GM19023 (cell line): ENCODE measurements at regions not wholly inside any gene's neighbourhood (a gene's known extent, or its start where the extent isn't known, plus 50 kb on each side); places are given as distances from the start of the nearest gene placed in this dataset.

ENCODE experiments used
- ATAC-seq: cut with Tn5 transposase; IDR thresholded peaks from one replicate; pipeline ENCODE4 v1.9.1; 2021; ENCODE audit warnings: mild to moderate bottlenecking, moderate library complexity; ENCODE audit not compliant: unreplicated experiment

DNA sequence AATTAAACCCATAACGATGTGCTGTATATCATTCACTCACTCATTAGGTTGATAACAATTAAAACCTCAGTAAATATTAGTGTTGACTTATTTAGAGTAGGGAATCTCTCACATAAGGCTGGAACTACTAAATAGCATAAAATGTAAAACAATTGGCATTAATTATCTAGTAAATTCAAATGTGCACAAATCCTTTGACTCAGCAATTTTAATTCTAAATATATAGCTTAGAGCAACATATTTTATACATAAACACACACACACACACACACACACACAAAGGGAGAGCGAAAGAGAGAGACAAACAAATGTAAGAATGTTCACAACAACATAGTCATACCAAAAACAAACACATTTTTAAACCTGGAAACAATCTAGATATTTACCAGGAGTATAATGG is 443.1 kb upstream of the KCNH7 start:
- ATAC-seq: no peak

GRCh38 chr2:163269374-163270021 is 430.9 kb upstream of the KCNH7 start:
- no peak for ATAC-seq

DNA sequence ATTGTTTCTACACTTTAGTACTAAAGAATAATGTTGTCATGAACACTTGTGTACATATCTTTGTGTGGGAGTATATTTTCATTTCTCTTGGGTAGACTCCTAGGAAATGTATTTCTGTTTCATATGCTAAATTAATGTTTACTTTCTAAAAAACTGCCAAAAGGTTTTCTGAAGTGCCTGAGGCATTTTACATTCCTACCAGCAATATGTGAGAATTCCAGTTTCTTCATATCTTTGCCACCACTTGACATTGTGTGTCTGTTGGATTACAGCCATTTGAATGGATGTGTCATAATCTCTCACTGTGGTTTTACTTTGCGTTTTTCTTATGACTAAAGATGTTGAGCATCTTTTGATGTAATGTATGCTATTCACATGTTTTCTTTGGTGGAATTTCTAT is 428.2 kb upstream of the KCNH7 start:
- no peak for ATAC-seq

GRCh38 chr2:163265562-163265961 is 427.0 kb upstream of the KCNH7 start:
- no peak for ATAC-seq

DNA sequence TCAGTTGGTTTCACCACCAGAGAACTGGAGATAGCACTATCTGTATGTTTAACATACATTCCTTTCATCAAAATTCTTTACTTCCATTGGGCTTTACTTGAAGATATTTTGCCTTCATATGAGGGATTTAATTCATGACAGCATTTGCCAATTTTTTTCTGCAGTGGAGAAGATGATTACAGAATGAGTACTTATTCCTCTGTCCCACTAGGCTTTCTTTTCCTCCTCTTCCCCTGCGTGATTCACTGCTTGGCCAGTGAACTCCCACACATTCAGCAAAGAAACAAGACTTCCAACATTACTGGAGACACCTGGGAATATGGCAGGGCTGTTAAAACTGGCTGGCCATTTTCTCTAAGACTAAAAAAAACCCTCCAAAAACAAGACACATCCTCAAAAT is 425.8 kb upstream of the KCNH7 start:
- no peak for ATAC-seq

- ATAC-seq: no peak
These were observed 420.9 kb upstream of the KCNH7 start for GRCh38 chr2:163259489-163259888.

DNA sequence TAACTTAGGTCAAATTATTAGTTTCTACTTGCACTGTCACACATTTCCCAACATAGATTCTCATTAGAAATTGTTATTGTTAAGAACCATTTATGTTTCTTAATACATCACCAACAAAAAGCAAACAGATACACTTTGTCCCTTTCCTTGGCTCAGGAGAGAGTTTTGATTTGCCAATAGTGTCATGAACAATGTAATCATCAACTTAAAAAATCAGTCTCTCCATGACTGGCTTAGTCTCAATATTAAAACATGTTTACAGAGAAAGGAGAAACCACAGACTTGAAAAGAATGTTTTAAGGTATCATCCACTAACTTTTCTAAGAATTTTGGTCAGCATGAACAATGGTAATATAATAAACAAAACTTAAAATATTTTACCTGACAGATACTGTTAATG is 416.5 kb upstream of the KCNH7 start:
- no peak for ATAC-seq

DNA sequence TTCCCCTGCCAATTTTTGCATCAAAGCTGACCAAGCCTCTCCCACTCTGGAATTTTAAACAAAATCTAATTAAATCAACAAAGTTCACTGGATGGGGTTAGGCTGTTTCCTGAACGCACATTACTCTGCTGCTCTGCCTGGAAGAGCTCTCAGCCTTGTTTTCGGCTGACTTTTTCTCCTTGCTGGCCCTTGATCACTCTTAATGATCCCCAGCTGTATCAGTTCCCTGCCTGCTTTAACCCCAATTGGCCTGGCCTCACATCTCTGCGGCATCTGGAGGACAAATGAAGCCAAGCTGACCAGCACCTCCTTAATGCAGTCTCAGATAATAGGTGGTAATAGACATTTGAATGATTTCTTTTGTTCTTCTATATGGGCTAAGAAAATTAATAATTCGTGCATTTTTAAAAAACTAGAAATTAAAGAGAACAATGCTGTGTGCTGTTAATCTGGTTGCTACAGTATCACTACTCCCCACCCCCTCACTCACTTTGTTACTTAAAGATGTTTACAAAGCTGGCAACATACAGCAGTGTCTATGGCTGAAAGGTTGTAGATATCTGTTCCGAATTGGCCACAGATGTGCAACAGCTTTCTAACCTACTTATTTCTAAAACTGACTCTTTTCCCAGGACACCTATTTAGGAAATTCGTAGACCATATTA is 415.2 kb upstream of the KCNH7 start:
- ATAC-seq: no peak

DNA sequence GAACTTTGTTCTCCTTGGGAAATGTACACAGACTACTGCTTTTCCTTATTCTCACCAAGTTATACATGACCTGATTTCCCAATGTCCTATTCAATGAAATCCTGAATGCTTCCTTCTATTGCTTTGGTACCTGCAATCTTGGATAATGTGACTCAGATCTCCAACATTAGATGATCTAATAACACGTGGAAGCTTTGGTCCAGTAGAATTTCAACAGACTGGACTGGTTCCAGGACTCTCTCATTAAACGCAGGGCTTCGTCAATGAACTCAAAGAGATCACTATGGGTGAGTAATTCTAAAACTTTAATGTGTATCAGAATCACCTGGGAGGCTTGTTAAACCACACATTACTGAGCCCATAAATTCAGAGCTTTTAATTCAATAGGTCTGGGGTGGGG is 413.6 kb upstream of the KCNH7 start:
- no peak for ATAC-seq

- ATAC-seq: no peak
These were observed 410.0 kb upstream of the KCNH7 start for GRCh38 chr2:163248376-163249253.

GRCh38 chr2:163247847-163248220 is 409.3 kb upstream of the KCNH7 start:
- no peak for ATAC-seq

GRCh38 chr2:163247156-163247846 is 408.7 kb upstream of the KCNH7 start:
- no peak for ATAC-seq

DNA sequence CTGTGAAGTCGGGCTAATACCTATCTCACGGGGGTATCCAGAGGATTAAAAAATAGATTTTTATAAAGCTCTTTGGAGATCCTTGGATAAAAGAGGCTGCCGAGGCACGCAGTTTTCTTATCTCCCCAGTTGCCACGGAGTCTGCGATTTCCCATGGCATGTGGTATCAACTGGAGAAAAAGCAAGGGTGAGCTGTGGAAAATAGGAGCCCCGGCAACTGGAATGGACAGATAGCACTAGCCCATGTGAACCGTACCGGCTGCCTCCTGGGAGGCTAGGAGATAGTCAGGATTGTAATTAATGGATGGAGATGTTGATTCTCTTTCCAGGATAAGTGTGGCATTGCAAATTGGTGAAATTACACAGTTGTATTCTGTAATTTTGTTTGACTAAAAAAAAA is 407.6 kb upstream of the KCNH7 start:
- no peak for ATAC-seq

GRCh38 chr2:163236553-163236952 is 398.0 kb upstream of the KCNH7 start:
- ATAC-seq: no peak

DNA sequence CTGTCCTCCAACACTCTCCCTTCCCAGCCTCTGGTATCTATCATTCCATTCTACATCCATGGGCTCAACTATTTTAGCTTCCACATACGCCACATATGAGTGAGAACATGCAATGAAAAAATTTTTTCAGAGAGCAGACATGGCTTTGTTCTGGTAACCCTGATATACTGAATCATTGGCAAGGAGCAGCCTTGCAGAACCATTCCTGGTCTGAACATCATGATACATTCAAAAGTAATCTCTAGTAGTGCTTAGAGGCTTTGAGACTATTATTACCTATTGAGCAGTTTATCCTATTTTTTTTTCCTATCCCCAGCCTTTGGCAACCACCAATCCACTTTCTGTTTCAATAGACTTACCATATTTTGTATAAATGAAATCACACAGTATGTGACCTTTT is 393.1 kb upstream of the KCNH7 start:
- no peak for ATAC-seq

DNA sequence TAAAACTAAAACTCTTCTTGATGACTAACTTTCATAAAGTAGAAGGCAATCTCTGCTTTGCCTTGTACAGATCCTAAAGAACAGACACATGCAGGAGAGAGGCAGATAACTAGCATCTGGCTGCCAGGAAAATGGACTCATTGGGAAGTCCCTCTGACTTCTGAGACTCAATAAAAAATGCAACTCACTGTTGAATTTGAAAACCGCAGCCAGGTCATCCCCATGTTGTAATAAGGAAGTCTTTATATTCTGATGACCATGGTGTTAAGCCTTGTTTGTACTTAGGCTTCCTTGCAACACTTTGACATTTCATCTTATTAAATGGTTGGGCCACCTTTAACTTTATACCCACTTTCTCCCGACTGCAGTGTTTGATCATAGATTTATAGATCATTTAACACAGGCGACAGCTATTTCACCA is 375.1 kb upstream of the KCNH7 start:
- no peak for ATAC-seq

GRCh38 chr2:163210430-163210918 is 371.9 kb upstream of the KCNH7 start:
- no peak for ATAC-seq

DNA sequence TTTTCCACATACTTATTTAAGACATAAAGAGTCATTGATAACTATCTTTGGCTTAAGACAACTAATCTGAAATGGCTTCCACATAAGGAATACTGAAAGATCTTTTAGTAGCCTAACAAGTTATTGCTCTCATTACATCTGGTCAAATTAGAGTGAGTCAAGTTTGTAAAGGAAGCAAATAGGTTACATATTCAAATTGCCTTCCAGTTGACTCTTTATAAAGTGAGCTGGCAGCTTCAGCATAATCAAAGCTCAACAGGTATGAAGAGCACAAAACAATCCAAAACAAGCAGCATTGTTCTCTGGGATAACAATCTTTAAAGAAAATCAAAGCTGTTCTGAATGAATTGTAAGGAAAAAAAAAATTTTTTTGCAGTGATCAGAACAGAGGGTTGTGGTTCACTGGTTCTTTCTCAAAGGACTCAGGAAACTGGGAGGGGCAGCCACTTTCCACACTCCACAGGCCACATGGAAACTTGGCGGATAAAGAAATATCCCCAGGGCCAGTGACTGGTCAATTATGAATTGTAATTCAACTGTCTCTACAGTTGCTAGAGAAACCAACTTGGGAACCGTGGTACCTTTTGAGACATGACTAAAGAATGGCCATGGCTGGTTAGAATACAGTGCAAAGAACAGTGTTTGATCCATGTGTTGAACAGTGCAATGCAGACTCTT is 369.3 kb upstream of the KCNH7 start:
- no peak for ATAC-seq

DNA sequence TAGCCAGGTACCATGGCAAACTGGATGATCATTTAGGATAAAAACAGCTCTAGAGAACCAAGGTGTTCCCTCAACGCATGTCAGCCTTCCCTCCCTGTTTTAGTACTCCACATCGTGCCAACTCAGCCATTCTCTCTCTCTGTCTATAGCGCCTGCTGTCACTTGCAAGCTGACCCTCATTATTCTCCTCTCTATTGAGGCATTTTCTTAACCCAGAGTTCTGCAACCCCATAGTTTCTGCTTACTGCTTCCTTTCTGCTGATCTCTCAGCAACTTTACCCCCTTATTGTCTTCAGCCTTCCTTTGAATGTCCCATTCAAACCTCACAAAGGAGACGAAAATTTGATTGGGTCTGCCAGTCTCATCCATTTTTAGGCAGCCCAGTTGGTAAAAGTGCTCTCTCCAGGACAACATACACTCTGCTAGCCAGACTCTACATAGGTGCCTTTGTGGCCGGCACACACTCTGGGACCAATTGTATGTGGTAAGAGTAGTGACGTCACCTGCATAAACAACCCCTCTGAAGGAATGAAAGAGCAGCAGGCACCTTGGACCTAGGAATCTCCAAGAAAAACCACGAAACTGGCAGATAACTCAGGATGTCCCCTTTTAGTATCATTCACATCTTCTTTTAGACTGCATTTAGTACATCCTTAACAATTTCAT is 367.2 kb upstream of the KCNH7 start:
- no peak for ATAC-seq

DNA sequence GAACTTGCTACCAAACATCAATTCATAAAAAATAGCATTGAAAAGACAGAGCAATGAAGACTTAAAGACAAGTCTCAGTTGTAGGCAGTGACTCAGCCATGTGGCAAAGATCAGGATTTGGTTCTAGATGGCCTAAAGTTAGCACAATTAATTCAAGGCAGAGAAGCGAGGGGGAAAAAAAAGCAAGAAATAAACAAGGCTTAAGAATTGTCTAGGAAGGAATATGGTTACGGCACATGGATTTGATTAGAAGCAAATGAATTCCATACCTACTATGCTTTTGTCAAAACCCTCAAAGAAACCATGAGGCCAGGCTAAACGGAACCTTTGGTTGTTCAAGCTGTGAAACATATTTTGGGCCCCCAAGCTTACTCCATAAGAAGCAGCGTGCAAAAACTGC is 362.2 kb upstream of the KCNH7 start:
- no peak for ATAC-seq
